Right lobe of liver (tissue), 4 donors: ENCODE measurements at regions not wholly inside any gene's neighbourhood (a gene's known extent, or its start where the extent isn't known, plus 50 kb on each side); places are given as distances from the start of the nearest gene placed in this dataset.

Experiments used
- CTCF ChIP-seq, 4 donors: fragments of 200-600 bp in 3 of 4; fragments of 450-650 bp in 1 of 4; IDR thresholded peaks; one replicate each; pipeline versions ENCODE4 v1.5.1 to v1.8.0; 2016 to 2022; ENCODE audit warnings: antibody characterized with exemption in 4 of 4, mild to moderate bottlenecking in 2 of 4
- POLR2A ChIP-seq: fragments of 450-650 bp; IDR thresholded peaks from one replicate; pipeline ENCODE4 v1.6.1; 2017; ENCODE audit warnings: antibody characterized with exemption, mild to moderate bottlenecking
- donor health status: DM: no; HTN: no; CAD: no.
- donor health status: DM: no; HTN: no; CAD: no.
- donor health status: DM: no; HTN: yes; CAD: no.

GRCh38 chr11:8327761-8328192 is 64.1 kb upstream of the LMO1 start:
- TF ChIP-seq CTCF (IDR thresholded peaks at IDR 0.05) (no peak), POLR2A (no peak)
